Stimulated activated CD4-positive, alpha-beta T cell treated with anti-CD3 and anti-CD28 coated beads, Interleukin-1b, Interleukin-23, amount 100 ng/mL, for 4 hours (primary cell): ENCODE measurements at regions not wholly inside any gene's neighbourhood (a gene's known extent, or its start where the extent isn't known, plus 50 kb on each side); places are given as distances from the start of the nearest gene placed in this dataset.

Source experiments
- DNase-seq, 2 donors: peaks; one replicate each; pipeline ENCODE4 v3.0.0-alpha.2; 2020; ENCODE audit warnings: low read depth in 2 of 2

DNA sequence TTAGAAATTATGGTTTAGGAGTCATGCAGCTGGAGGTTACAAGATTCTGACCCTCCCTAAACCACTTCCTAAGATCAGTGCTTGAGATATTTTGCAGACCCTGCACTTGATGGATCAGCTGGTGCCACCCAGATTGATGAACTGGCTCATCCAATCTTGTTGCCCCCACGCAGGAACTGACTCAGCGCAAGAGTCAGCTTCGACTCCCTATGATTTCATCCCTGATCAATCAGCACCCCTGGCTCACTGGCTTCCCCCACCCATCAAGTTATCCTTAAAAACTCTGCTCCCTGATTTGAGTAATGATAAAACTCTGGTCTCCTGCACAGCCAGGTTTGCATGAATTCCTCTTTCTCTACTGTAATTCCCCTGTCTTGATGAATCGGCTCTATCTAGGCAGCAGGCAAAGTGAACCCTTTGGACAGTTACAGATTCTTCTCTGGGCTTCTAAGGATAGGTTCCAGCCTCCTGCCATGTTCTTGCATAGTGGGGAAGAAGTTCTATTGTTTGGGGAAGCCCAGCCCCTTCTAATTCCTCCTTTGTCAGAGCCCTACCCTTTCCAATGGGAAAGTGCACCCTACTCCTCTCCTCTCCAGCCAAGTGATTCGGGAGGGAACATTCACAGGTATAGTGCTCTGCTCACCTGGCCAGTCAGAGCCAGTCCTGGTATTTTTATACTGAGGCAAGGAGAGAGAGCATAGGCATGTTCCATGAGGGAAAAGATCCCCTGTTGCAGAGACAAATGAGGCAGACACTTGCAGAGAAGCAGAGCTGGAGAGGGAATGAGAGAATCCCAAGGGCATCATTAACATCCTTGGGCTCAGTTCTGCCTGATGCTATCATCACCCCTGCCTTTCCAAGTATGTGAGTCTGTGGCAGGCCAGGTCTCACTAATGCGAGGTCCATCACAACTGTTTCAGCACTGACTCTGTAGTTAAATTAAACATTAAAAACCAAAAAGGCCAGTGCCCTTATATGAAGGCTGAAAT is 224.4 kb upstream of the GALNT17 start:
- no peak for DNase-seq

GRCh38 chr7:70913924-70914323 is 218.0 kb upstream of the GALNT17 start:
- DNase-seq: no peak

GRCh38 chr7:70915067-70915466 is 216.9 kb upstream of the GALNT17 start:
- DNase-seq: no peak

GRCh38 chr7:70919481-70920073 is 212.4 kb upstream of the GALNT17 start:
- no peak for DNase-seq

DNA sequence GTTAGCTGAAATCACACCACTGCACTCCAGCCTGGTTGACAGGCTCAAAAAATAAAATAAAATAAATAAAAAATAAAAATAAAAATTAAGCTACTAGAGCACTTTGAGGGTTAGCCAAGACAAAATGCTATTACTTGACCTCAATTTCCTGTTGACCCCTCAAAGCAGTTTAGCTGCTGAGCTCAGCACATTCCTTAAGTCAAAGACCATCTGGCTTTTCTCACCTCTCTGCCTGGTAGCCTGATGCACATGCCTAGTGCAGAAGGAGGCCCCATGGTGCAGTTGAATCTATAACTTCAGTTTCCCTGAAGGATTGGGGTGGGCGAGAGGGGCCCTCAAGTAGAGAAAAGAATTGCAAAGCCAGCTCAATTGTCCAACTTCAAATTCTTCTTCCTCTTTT is 211.1 kb upstream of the GALNT17 start:
- DNase-seq: no peak

DNA sequence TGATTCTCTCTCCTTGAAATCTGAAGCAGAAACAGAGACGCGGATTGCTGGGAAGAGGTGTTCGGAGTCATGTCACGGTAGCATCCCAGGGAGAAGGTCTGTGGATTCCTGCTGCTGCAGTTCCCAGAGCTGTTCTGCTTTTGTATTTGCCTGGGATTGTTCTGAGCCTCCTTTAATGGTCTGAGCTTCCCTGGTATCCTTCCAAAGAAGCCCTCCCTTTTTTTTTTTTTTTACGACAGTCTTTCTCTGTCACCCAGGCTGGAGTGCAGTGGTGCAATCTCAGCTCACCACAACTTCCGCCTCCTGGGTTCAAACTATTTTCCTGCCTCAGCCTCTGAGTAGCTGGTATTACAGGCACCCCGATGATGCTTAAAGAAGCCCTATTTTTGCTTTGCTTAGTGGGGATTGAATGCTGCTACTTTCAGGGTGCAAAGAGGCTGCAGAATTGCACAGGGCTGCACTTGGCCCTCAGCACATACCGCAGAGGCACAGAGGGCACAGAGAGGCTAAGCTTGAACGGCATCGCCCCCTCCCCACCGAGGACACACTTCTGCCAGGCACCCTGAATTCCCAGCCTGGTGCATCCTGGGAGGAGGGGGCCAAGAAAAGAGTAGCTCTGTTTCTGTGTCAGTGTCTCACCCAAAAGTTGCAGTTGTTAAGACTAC is 208.6 kb upstream of the GALNT17 start:
- DNase-seq: no peak

DNA sequence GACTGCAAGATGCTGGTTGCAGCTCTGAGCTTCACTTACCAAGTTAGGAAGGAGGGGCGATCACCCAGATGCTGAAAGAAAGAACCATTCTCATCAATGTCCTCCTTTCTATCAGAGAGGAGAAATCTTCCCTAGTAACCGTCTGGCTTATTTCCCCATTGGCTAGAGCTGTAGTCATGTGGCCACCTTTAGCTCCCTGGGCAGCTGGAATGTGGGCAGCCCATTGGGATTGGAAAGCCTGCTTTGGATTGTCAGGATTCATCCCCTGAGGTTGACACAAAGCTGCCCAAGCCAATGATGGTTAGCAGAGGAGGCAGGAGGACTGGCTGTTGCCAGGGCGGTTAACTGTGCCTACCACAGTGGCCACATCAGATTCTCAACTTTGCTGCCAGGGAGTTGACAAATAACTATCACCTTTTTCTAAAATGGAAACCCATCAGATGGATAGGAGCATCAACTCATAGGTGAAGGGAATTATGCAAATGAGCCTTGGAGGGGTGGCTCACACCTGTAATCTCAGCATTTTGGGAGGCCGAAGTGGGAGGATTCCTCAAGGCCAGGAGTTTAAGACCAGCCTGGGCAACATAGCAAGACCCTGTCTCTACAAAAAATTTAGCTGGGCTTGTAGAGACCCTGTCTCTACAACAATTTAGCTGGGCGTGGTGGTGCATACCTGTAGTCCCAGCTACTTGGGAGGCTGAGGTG is 206.4 kb upstream of the GALNT17 start:
- no peak for DNase-seq

DNA sequence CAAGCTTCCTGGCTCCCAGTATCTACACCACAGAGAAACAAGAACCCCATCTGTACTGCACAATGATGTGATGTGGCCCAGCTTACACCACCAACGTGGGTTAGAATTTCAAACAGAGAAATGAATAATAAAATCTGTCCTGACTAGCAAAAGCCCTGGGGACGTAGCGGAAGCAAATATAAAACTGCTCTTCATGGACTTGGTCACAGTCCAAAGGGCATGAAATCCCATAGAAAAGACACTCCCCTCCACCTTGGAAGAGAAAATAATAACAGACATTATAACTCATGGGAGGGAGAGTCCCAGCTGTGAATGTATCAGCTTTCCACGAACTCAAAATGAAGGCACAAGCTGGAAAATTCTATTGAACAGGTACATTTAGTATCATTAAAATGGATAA is 205.3 kb upstream of the GALNT17 start:
- no peak for DNase-seq

DNA sequence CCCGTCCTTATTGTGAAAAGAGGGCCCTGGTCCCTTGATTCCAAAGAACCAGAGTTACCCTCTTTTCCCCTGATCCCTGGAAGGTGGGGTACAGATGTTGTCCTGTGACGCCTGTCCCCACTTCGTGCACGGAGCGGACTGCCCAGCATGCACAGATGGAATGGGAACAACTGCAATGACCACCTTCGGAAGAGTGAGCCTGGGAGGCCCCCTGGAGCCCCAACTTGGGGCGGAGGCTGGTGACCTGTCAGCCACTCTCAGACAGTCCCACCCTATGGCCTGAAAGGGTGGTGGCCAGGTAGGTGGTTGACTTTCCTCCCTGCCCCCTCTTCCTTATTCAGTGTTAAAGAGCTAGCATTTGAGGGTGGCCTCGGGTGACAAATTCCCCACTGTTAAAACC is 196.6 kb upstream of the GALNT17 start:
- no peak for DNase-seq

GRCh38 chr7:70935854-70936253 is 196.1 kb upstream of the GALNT17 start:
- no peak for DNase-seq

DNA sequence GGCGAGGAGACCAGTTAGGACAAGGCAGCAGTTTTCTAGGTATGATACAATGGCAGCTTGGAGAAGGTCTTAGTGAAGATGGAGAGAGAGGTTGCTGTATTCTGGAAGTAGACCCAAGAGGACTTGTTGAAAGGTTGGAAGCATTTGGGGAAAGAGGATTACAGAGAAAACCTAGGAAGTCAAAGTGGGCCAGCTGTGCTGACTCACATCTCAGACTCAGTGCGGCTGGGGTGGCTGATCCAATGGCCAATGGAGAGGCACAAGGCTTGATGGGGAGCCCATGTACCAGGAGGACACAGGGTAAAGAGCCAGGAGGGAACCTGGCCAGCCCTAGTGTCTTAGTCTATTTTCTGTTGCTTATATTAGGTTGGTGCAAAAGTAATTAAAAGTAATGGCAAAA is 194.5 kb upstream of the GALNT17 start:
- DNase-seq: no peak

DNA sequence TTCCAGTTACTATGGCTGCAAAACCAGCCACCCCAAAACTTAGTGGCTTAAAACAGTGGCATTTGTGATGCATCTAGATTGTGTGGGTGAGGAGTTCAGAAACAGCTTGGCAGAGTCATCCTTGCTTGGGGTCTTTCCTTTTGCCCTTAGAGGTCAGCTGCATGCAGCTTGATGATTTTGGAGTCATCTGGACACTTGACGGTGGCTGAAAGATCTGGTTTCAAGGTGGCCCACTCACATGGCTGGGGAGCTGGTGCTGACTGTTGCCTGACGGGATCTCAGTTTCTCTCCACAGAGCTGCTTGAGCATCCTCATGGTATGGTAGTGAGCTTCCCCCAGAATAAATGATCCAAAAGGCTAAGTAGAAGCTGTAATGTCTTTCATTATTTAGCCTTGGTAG is 191.3 kb upstream of the GALNT17 start:
- DNase-seq: no peak

DNA sequence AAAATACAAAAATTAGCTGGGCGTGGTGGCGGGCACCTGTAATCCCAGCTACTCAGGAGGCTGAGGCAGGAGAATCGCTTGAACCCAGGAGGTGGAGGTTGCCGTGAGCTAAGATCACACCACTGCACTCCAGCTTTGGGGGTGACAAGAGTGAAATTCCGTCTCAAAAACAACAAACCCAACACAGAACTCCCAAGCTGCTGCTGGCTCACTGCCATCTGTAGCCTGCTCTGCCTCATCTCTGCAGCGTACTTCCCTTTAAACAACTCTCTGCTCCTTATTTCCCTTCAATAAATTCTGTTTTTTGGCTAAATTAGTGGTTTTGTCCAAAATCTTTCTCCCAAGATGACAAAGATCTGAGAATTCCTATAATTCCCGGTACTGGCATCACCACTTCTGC is 189.2 kb upstream of the GALNT17 start:
- no peak for DNase-seq

- DNase-seq: no peak
Observed at GRCh38 chr7:70944516-70944915, 187.4 kb upstream of the GALNT17 start.

GRCh38 chr7:70947181-70947580 is 184.8 kb upstream of the GALNT17 start:
- DNase-seq: no peak

DNA sequence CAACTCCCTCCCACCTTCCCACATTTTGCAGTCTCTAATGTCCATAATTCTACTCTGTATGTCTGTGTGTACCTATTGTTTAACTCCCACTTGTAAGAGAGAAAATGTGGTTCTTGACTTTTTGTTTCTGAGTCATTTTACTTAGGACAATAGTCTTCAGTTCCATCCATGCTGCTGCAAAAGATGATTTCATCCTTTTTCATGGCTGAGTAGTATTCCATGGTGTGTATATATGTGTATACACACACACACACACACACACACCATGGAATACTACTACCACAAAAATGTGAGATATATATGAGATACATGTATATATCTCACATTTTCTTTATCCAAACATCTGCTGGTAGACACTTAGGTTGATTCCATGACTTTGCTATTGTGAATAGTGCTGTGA is 182.1 kb upstream of the GALNT17 start:
- DNase-seq: no peak

DNA sequence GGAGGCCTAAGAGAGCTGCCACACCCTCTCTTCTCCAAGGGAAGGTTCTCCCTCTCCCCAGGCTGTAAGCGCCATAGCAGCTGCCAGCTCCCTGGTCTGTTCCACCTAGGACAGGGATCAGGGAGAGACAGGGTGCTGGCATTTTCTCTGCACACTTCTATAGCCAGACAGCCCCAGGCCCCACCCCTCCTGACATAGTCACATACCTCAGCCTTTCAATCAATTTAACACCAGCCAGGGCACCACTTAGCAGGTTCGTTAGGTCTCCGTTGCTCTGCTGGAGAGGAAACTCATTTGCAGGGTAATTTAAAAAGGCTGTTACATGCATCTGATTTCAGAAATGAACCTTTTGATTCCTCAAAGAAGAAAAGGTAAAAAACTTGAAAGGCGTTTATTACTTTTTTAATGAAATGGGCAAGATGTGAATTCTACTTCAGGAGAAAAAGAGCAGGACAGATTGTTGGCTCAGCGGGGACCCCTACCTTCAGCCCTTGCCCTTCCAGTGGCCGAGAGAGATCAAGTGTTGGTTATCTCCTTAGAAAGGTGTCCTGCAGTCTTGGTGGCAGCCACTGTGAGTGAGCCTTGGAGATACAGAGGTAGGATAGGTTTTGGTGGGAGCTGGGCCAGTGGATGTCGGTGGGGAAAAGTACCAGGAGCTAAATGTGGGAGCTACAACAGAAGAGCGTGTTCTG is 180.5 kb upstream of the GALNT17 start:
- no peak for DNase-seq

DNA sequence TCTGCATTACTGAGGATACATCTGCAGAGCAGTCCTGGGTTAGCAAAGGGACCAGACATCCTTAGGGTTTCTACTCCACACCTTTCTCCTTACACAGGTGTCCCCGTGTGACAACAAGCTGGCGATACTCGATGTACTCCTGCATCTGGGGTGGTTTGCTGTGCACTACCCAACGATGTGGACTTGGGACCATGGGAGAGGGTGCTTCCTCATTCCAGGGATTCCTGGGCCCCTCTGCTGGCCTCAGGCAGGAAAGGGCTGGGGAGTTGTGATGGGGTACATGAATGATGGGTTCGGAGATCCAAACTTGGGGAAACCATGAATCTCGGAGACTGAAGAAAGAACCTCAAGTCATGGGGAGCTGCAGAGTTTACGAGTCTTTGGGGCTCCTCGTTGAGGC is 179.6 kb upstream of the GALNT17 start:
- no peak for DNase-seq

DNA sequence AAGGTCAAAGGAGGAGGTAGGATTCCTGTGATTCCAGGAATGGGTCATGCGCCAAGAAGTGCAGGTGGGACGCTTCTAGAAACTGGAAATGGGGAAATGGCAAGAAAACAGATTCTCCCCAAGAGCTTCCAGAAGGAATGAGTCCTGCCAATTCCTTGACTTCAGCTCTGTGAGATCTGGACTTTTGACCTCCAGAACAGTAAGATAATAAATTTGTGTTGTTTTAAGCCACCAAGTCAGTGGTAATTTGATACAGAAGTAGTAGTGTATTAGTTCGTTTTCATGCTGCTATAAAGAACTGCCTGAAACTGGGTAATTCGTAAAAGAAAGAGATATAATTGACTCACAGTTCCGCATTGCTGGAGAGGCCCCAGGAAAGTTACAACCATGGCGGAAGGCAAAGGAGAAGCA is 178.6 kb upstream of the GALNT17 start:
- no peak for DNase-seq

- DNase-seq: no peak
Observed at GRCh38 chr7:70953796-70954195, 178.1 kb upstream of the GALNT17 start.

DNA sequence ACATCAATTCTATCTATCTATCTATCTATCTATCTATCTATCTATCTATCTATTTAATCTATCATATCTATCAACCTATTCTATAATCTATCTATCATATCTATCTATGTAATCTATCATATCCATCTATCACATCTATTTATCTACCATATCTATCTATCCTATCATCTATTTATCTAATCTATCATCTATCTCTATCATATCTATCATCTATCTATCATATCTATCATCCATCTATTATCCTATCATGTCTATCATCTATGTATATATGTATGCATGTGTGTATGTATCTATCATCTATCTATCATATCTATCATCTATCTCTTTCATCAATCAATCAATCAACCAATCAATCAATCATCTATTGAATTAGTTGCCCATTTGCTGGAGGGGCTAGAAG is 159.3 kb upstream of the GALNT17 start:
- no peak for DNase-seq

DNA sequence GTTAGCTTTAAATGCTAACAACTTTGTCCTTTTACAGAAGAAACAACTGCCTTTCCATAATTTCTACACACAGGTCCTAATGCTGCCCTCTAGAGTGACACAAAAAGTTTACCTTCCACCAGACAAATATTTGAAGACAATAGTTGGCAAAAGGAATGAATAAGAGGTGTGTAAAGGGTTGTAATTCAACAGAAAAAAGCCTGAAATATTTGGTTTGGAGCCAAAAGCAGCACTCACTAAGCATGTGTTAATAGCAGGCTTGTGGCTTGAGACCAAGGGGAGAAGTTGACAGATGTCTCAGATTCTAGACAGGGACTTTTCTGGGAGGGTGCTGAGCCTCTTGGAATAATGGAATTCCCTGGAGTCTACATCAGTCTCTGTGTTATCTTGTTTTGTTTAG is 156.2 kb upstream of the GALNT17 start:
- DNase-seq: no peak
